ENCODE measurements at regions not wholly inside any gene's neighbourhood (a gene's known extent, or its start where the extent isn't known, plus 50 kb on each side); places are given as distances from the start of the nearest gene placed in this dataset.

GRCh38 chr10:28980264-28980663, 302.9 kb downstream of the BAMBI start:
- Histone ChIP-seq H3K4me1 (ENCODE audit: control insufficient read depth, insufficient read depth, low read length, poor library complexity, severe bottlenecking) (peaks cover 17% of the 10 kb centered on the region), H3K4me3 (ENCODE audit: extremely low read depth, insufficient read depth, low read length, poor library complexity, severe bottlenecking) (no peak overlapping the region), H3K27ac (ENCODE audit: low read depth, low read length, severe bottlenecking) (no peak overlapping the region), H3K36me3 (ENCODE audit: control insufficient read depth, insufficient read depth, low read length) (no peaks in the 10 kb centered on the region), H3K9me3 (ENCODE audit: control insufficient read depth, low read length) (no peaks in the 10 kb centered on the region)
- 93% methylated on average over 2 of the region's 2 CpGs; no CpG with 5 or more reads in 1 of the 2 experiments for WGBS, 2 experiments (ENCODE audit: insufficient coverage in 2 of 2)

DNA sequence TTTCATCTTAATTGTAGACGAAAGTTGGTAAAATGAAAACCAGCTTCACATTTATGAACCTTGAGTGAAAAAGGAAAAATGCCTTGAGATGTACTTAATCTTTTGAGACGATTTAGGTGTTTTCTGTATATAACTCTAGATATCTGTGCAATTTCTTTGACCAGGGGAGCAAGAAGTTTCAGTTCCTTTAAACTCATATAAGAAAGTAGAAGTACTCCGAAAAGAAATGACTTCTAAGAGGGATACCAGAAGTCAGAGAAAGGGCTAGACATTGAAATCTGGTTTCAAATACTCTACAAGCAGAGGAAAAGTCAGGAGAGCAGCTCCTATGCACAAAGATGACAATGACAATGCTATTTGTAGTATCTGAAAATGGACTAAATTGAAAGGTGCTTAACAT, 303.7 kb downstream of the BAMBI start:
- peaks cover 16% of the 10 kb centered on the region for H3K4me1 ChIP-seq (ENCODE audit: control insufficient read depth, insufficient read depth, low read length, poor library complexity, severe bottlenecking)
- no peaks in the 10 kb centered on the region for H3K9me3 ChIP-seq (ENCODE audit: control insufficient read depth, low read length)
- WGBS, 2 experiments (ENCODE audit: insufficient coverage in 2 of 2): 100% methylated on average over 1 of the region's 3 CpGs; no CpG with 5 or more reads in 1 of the 2 experiments
- no peaks in the 10 kb centered on the region for H3K36me3 ChIP-seq (ENCODE audit: control insufficient read depth, insufficient read depth, low read length)
- no peak overlapping the region for H3K27ac ChIP-seq (ENCODE audit: low read depth, low read length, severe bottlenecking)
- no peak overlapping the region for H3K4me3 ChIP-seq (ENCODE audit: extremely low read depth, insufficient read depth, low read length, poor library complexity, severe bottlenecking)

GRCh38 chr10:28982974-28983373, 305.7 kb downstream of the BAMBI start:
- no peak overlapping the region for H3K4me3 ChIP-seq (ENCODE audit: extremely low read depth, insufficient read depth, low read length, poor library complexity, severe bottlenecking)
- no peak overlapping the region for H3K27ac ChIP-seq (ENCODE audit: low read depth, low read length, severe bottlenecking)
- 93 to 100% methylated on average over 5 of the region's 6 CpGs for WGBS, 2 experiments (ENCODE audit: insufficient coverage in 2 of 2)
- no peaks in the 10 kb centered on the region for H3K36me3 ChIP-seq (ENCODE audit: control insufficient read depth, insufficient read depth, low read length)
- H3K9me3 ChIP-seq (ENCODE audit: control insufficient read depth, low read length): no peaks in the 10 kb centered on the region
- peaks cover 26% of the 10 kb centered on the region for H3K4me1 ChIP-seq (ENCODE audit: control insufficient read depth, insufficient read depth, low read length, poor library complexity, severe bottlenecking)

DNA sequence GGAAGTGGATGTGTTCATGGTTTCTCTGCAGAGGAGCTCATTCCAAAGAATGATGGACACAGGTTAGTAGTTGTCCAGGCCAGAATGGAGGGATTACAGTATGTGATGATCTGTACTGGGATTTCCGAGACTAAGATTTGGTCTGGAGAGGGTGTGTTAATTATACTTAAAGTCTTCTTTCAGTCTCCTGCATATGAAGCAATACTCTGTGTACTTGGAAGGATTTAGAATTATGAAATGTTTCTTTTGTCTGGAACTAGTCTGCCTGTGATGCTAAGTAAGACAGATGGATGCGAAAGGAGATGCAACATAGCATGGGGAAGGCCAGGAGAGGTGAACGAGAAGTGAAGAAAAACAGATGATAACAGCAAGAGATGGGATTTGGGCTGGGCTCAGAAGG, 305.1 kb upstream of the LYZL1 start:
- peaks cover 26% of the 10 kb centered on the region for H3K4me1 ChIP-seq (ENCODE audit: control insufficient read depth, insufficient read depth, low read length, poor library complexity, severe bottlenecking)
- no peaks in the 10 kb centered on the region for H3K9me3 ChIP-seq (ENCODE audit: control insufficient read depth, low read length)
- no peak overlapping the region for H3K27ac ChIP-seq (ENCODE audit: low read depth, low read length, severe bottlenecking)
- H3K36me3 ChIP-seq (ENCODE audit: control insufficient read depth, insufficient read depth, low read length): no peaks in the 10 kb centered on the region
- no peak overlapping the region for H3K4me3 ChIP-seq (ENCODE audit: extremely low read depth, insufficient read depth, low read length, poor library complexity, severe bottlenecking)
- WGBS, 2 experiments (ENCODE audit: insufficient coverage in 2 of 2): 100% methylated on average over 1 to 2 of the region's 3 CpGs

DNA sequence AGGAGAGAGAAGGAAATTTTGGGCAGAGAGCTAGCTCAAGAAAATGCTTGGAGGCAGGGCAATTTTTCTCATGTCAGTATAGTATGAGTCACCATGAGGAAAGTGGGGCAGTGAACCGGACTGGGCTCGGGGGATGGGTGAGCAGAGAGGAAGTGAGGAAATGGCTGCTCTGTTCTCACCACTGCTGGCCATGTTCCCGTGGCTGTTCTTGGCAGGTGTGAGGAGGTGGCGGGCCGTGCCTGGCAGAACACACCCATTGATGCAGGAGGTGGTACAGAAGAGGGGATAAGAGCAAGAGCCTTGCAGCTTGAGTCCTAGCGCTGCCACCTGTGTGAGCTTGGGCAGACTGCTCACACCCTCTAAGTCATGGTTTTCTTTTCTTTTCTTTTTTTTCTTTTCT, 304.4 kb upstream of the LYZL1 start:
- Histone ChIP-seq H3K27ac (ENCODE audit: low read depth, low read length, severe bottlenecking) (no peak overlapping the region), H3K4me1 (ENCODE audit: control insufficient read depth, insufficient read depth, low read length, poor library complexity, severe bottlenecking) (peaks cover 26% of the 10 kb centered on the region), H3K4me3 (ENCODE audit: extremely low read depth, insufficient read depth, low read length, poor library complexity, severe bottlenecking) (no peak overlapping the region), H3K36me3 (ENCODE audit: control insufficient read depth, insufficient read depth, low read length) (no peaks in the 10 kb centered on the region), H3K9me3 (ENCODE audit: control insufficient read depth, low read length) (no peaks in the 10 kb centered on the region)
- WGBS, 2 experiments (ENCODE audit: insufficient coverage in 2 of 2): 74 to 94% methylated on average over 3 to 6 of the region's 6 CpGs

DNA sequence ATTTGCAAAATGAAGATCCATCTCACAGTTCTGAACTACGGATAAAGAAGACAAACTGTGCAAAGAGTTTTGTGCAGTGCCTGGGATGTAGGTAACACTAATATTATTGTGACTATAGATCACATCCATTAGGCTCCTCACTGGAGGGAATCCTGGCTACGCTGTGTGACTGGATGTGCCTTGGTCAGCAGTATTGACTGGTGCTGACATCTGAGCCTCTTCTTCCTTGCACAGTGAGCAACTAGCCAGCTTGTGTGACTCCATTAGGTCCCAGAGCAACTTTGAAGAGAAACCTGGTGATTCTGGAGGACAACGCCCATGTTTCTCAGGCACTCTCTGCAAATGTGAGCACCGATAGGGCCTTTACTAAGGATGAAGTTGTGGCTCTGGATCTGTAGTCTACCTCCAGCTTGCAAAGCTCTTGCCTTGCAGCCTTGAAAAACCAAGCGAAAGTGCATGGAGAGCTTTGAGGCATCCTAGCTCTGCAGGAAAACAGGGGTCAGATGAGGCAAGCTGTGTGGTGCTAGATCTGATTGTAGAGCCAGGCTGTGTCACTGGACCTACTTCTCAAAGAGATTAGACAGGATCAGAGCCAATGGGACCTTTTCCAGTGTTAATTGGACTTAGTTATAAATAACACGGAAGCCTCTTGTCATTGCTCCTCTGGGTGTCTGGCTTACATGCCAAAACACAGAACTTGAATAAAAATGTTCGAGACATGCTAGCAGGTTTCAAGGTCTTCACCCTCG, 303.6 kb upstream of the LYZL1 start:
- H3K4me1 ChIP-seq (ENCODE audit: control insufficient read depth, insufficient read depth, low read length, poor library complexity, severe bottlenecking): peaks cover 29% of the 10 kb centered on the region
- no peak overlapping the region for H3K4me3 ChIP-seq (ENCODE audit: extremely low read depth, insufficient read depth, low read length, poor library complexity, severe bottlenecking)
- H3K9me3 ChIP-seq (ENCODE audit: control insufficient read depth, low read length): no peaks in the 10 kb centered on the region
- WGBS, 2 experiments (ENCODE audit: insufficient coverage in 2 of 2): 94 to 98% methylated on average over 7 of the region's 8 CpGs
- H3K36me3 ChIP-seq (ENCODE audit: control insufficient read depth, insufficient read depth, low read length): no peaks in the 10 kb centered on the region
- H3K27ac ChIP-seq (ENCODE audit: low read depth, low read length, severe bottlenecking): no peak overlapping the region

- H3K27ac ChIP-seq (ENCODE audit: low read depth, low read length, severe bottlenecking): no peak overlapping the region
- no peaks in the 10 kb centered on the region for H3K9me3 ChIP-seq (ENCODE audit: control insufficient read depth, low read length)
- H3K36me3 ChIP-seq (ENCODE audit: control insufficient read depth, insufficient read depth, low read length): no peaks in the 10 kb centered on the region
- 95 to 100% methylated on average over 5 to 7 of the region's 11 CpGs for WGBS, 2 experiments (ENCODE audit: insufficient coverage in 2 of 2)
- H3K4me3 ChIP-seq (ENCODE audit: extremely low read depth, insufficient read depth, low read length, poor library complexity, severe bottlenecking): no peak overlapping the region
- H3K4me1 ChIP-seq (ENCODE audit: control insufficient read depth, insufficient read depth, low read length, poor library complexity, severe bottlenecking): peaks cover 39% of the 10 kb centered on the region
These were observed 302.6 kb upstream of the LYZL1 start for GRCh38 chr10:28986117-28986792.

- Histone ChIP-seq H3K36me3 (ENCODE audit: control insufficient read depth, insufficient read depth, low read length) (no peaks in the 10 kb centered on the region), H3K4me1 (ENCODE audit: control insufficient read depth, insufficient read depth, low read length, poor library complexity, severe bottlenecking) (peaks cover 40% of the 10 kb centered on the region), H3K4me3 (ENCODE audit: extremely low read depth, insufficient read depth, low read length, poor library complexity, severe bottlenecking) (no peak overlapping the region), H3K27ac (ENCODE audit: low read depth, low read length, severe bottlenecking) (no peak overlapping the region), H3K9me3 (ENCODE audit: control insufficient read depth, low read length) (no peaks in the 10 kb centered on the region)
- WGBS, 2 experiments (ENCODE audit: insufficient coverage in 2 of 2): 93 to 100% methylated on average over 2 to 3 of the region's 3 CpGs
These were observed 302.0 kb upstream of the LYZL1 start for GRCh38 chr10:28986856-28987255.

- H3K4me1 ChIP-seq (ENCODE audit: control insufficient read depth, insufficient read depth, low read length, poor library complexity, severe bottlenecking): peaks cover 41% of the 10 kb centered on the region
- H3K27ac ChIP-seq (ENCODE audit: low read depth, low read length, severe bottlenecking): no peak overlapping the region
- no peaks in the 10 kb centered on the region for H3K36me3 ChIP-seq (ENCODE audit: control insufficient read depth, insufficient read depth, low read length)
- no peaks in the 10 kb centered on the region for H3K9me3 ChIP-seq (ENCODE audit: control insufficient read depth, low read length)
- WGBS, 2 experiments (ENCODE audit: insufficient coverage in 2 of 2): 94 to 98% methylated on average over 2 to 9 of the region's 14 CpGs
- no peak overlapping the region for H3K4me3 ChIP-seq (ENCODE audit: extremely low read depth, insufficient read depth, low read length, poor library complexity, severe bottlenecking)
These were observed 301.1 kb upstream of the LYZL1 start for GRCh38 chr10:28987555-28988320.

GRCh38 chr10:28988980-28989379, 299.9 kb upstream of the LYZL1 start:
- H3K27ac ChIP-seq (ENCODE audit: low read depth, low read length, severe bottlenecking): no peak overlapping the region
- WGBS, 2 experiments (ENCODE audit: insufficient coverage in 2 of 2): 93 to 97% methylated on average over 5 to 6 of the region's 6 CpGs
- H3K4me1 ChIP-seq (ENCODE audit: control insufficient read depth, insufficient read depth, low read length, poor library complexity, severe bottlenecking): peaks cover 39% of the 10 kb centered on the region
- H3K4me3 ChIP-seq (ENCODE audit: extremely low read depth, insufficient read depth, low read length, poor library complexity, severe bottlenecking): no peak overlapping the region
- no peaks in the 10 kb centered on the region for H3K36me3 ChIP-seq (ENCODE audit: control insufficient read depth, insufficient read depth, low read length)
- H3K9me3 ChIP-seq (ENCODE audit: control insufficient read depth, low read length): peaks cover under 1% of the 10 kb centered on the region
